Heart left ventricle (tissue), 16 donors: ENCODE measurements at regions not wholly inside any gene's neighbourhood (a gene's known extent, or its start where the extent isn't known, plus 50 kb on each side); places are given as distances from the start of the nearest gene placed in this dataset.

Source experiments
- ATAC-seq, 4 donors: fragments of 200-7000 bp; cut with Tn5 transposase; one replicate each; pipeline ENCODE4 v1.9.1; 2020 to 2022; ENCODE audit warnings: moderate library complexity in 4 of 4, mild to moderate bottlenecking in 3 of 4, moderate number of reproducible peaks in 1 of 4
- DNase-seq, 5 donors: peaks; one replicate each; pipeline ENCODE4 v3.0.0-alpha.2; 2020
- H3K27ac ChIP-seq, 12 donors: fragments of 200-600 bp; sonication (generic) in 4 of 12; one replicate each; pipeline versions ENCODE4 v1.5.0 to v1.8.0; 2016 to 2022; ENCODE audit warnings: mild to moderate bottlenecking in 2 of 12
- H3K27me3 ChIP-seq, 9 donors: fragments of 200-600 bp; sonication (generic) in 2 of 9; one replicate each; pipeline versions ENCODE4 v1.5.1 to v1.8.0; 2016 to 2022; ENCODE audit warnings: mild to moderate bottlenecking in 3 of 9
- H3K36me3 ChIP-seq, 9 donors: fragments of 200-600 bp; sonication (generic) in 2 of 9; one replicate each; pipeline versions ENCODE4 v1.5.0 to v1.8.0; 2018 to 2022; ENCODE audit warnings: mild to moderate bottlenecking in 2 of 9
- H3K4me1 ChIP-seq, 12 donors: fragments of 200-600 bp; sonication (generic) in 4 of 12; one replicate each; pipeline versions ENCODE4 v1.5.0 to v1.8.0; 2016 to 2022; ENCODE audit warnings: mild to moderate bottlenecking in 3 of 12
- H3K4me3 ChIP-seq, 12 donors: fragments of 200-600 bp; sonication (generic) in 4 of 12; one replicate each; pipeline versions ENCODE4 v1.5.0 to v1.8.0; 2017 to 2022; ENCODE audit warnings: mild to moderate bottlenecking in 9 of 12, moderate library complexity in 4 of 12
- H3K9me3 ChIP-seq, 12 donors: fragments of 200-600 bp; sonication (generic) in 4 of 12; one replicate each; pipeline versions ENCODE4 v1.5.0 to v1.8.0; 2016 to 2022; ENCODE audit warnings: mild to moderate bottlenecking in 1 of 12
- POLR2A ChIP-seq, 2 donors: fragments of 450-650 bp; IDR thresholded peaks; one replicate each; pipeline ENCODE4 v1.6.1; 2017; ENCODE audit warnings: antibody characterized with exemption in 2 of 2, mild to moderate bottlenecking in 2 of 2, moderate library complexity in 2 of 2
- WGBS, 4 donors: extraction: QIAGEN DNeasy Blood & Tissue Kit in 2 of 4; methylation state at CpG; one replicate each; pipeline versions ENCODE4 v1.1.5 to v1.1.7; 2013 to 2018; 5-methylcytosine and 5-hydroxymethylcytosine counted together
- intact Hi-C, 10 donors: fragments of 100-400 bp; cut with DNase I; formaldehyde crosslinking; loops; one replicate each; pipeline versions ENCODE4 v1.11.1 to v1.14.2; 2022
- TF ChIP-seq, protein P1 (sequence below), 12 donors: fragments of 200-600 bp; sonication (generic) in 4 of 12; IDR thresholded peaks; one replicate each; pipeline versions ENCODE4 v1.5.0 to v1.8.0; 2018 to 2022; ENCODE audit warnings: antibody characterized with exemption in 12 of 12, mild to moderate bottlenecking in 5 of 12
- donor health status: ischemic (EF 13 %, LVEDD 7.1; RV severe dilation, severe dysfunction).
- donor health status: healthy with polysubstance abuse.
- donor health status: DM: no; HTN: yes; CAD: no.
- donor health status: DM: no; HTN: no; CAD: no.
- donor health status: ischemic (EF 25% LVEDD 6.9; RV normal size, moderate dysfunction).
- donor health status: ischemic (EF 25% LVEDD 5.7; RV mildly dilated, moderate dysfunction).
- donor health status: healthy.
- donor health status: DM: yes; HTN: yes; CAD: no.
- donor health status: ischemic (EF 35%, LVEDD 5.7; RV mildly dilated, moderate dysfunction).
- donor health status: nonischemic (EF 11% LVEDD 7.7; RV severe dilation, severe dysfunction).
- donor health status: DM: yes; HTN: yes; CAD: no.
- donor health status: PGD.
- donor health status: ischemic (EF 29% LVEDD 5.4; RV normal size, mild dysfunction).
- donor health status: nonischemic (EF 23%, LVEDD 6.1; RV moderate dilation, normal function).

DNA sequence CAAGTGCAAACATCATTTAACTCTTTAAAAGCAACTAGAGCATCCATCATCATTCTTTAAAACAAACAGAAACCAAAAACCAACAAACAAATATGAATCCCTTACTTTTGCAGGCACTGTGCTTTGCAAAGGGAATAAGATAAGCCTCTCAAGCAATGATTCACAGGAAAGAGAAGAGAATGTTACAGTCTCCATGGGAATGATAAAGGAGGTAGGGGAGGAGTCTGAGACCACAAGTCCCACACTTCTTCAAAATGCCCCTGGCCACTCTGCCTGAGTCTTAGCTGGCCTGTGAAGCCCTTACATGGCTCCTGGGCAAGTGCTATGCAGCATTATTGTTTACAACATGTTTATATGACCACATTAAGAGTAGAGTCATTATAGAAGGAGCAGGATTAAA, 257.7 kb upstream of the MARCKS start:
- peaks cover 0 to 25% (median 15%) of the 10 kb centered on the region in 12 donors for H3K4me1 ChIP-seq
- no peaks in the 10 kb centered on the region for H3K27me3 ChIP-seq
- DNase-seq = no peak
- no peak overlapping the region for H3K27ac ChIP-seq
- H3K9me3 ChIP-seq = peaks cover 0 to 12% (median 0%) of the 10 kb centered on the region in 12 donors
- TF ChIP-seq, protein P1, sequence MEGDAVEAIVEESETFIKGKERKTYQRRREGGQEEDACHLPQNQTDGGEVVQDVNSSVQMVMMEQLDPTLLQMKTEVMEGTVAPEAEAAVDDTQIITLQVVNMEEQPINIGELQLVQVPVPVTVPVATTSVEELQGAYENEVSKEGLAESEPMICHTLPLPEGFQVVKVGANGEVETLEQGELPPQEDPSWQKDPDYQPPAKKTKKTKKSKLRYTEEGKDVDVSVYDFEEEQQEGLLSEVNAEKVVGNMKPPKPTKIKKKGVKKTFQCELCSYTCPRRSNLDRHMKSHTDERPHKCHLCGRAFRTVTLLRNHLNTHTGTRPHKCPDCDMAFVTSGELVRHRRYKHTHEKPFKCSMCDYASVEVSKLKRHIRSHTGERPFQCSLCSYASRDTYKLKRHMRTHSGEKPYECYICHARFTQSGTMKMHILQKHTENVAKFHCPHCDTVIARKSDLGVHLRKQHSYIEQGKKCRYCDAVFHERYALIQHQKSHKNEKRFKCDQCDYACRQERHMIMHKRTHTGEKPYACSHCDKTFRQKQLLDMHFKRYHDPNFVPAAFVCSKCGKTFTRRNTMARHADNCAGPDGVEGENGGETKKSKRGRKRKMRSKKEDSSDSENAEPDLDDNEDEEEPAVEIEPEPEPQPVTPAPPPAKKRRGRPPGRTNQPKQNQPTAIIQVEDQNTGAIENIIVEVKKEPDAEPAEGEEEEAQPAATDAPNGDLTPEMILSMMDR (IDR thresholded peaks at IDR 0.05) = no peak
- no peak for TF ChIP-seq POLR2A (IDR thresholded peaks at IDR 0.05)
- no peak overlapping the region for H3K4me3 ChIP-seq
- ATAC-seq = no peak
- H3K36me3 ChIP-seq = no peaks in the 10 kb centered on the region
- intact Hi-C loops = loop anchor here in 1 of 10 donors (10.0 kb wide), 1 partner anchor 255 kb away; the partner anchor contains the start of gene MARCKS

DNA sequence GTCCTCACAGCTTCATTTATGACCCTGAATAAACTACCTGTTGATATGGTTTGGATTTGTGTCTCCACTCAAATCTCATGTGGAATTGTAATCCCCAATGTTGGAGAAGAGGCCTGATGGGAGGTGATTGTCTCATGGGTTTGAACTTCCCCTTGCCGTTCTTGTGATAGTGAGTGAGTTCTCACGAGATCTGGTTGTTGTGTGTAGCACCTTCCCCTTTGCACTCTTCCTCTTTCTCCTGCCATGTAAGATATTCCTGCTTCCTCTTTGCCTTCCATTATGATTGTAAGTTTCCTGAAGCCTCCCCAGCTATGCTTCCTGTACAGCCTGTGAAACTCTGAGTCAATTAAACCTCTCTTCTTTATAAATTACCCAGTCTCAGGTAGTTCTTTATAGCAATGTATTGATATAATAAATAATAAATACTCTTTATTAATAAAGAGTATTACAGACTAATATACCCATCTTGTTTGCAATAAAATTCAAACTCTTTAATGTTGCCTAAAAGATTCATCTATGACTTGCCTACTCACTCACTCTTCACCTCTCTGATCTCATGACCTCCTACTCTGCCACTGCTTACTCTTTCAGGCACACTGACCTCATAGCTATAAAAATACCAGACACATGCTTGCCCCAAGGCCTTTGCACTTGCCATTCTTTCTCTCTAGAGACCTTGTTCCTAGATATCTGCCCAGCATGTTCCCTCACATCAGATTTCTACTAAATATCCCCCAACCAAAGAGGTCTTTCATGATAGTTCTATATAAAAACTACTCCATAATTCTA, 256.4 kb upstream of the MARCKS start:
- H3K9me3 ChIP-seq = peaks cover 0 to 12% (median 0%) of the 10 kb centered on the region in 12 donors
- intact Hi-C loops = no loop called here
- WGBS, 4 donors = 71 to 79% (median 74%) methylated on average over 2 of the region's 2 CpGs

DNA sequence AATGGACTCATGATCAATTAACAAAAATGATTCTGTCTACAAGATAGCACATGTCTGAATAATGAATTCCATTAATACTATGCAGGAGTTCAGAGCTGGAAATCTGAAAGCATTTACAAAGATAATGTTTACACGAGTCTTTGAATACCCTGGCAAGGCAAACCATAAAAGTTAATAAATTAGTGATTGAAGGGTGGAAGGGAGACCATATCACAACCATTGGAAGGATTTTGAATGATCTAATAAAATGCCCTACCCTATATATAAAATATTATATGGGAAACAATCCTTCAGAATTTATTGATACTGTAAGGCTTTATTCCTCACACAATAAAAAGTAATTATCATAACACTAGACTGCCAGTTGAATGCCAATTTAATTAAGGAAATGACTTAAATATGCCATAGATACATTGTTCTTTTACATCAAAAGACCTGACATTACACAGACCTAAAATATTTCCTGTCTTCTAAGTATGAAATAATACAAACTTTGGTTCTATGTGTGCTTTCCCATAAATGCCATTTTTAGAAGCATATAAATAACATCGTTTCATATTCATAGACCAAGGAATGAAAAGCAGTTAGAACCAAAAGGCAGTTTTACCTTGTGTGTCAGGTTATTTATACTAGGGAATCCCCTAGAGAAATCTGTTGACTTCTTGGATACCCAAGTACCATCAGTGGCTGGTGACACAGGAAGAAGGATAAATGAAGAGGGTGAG, 249.2 kb upstream of the MARCKS start:
- Histone ChIP-seq H3K9me3 (peaks cover 0 to 2% (median 0%) of the 10 kb centered on the region in 12 donors), H3K36me3 (no peaks in the 10 kb centered on the region), H3K27ac (no peak overlapping the region), H3K27me3 (no peaks in the 10 kb centered on the region), H3K4me1 (peaks cover 0 to 4% (median 0%) of the 10 kb centered on the region in 12 donors), H3K4me3 (no peak overlapping the region)
- no peak for ATAC-seq
- no peak for TF ChIP-seq POLR2A (IDR thresholded peaks at IDR 0.05)
- TF ChIP-seq, protein P1 (IDR thresholded peaks at IDR 0.05) = no peak
- WGBS, 4 donors = 77 to 87% (median 82%) methylated on average over 2 of the region's 2 CpGs
- DNase-seq = no peak
- intact Hi-C loops = no loop called here

More for the DNA sequence above, 256.4 kb upstream of the MARCKS start:
- TF ChIP-seq, protein P1 (IDR thresholded peaks at IDR 0.05) = no peak
- TF ChIP-seq POLR2A (IDR thresholded peaks at IDR 0.05) = no peak
- Histone ChIP-seq H3K27ac (no peak overlapping the region), H3K4me1 (peaks cover 0 to 22% (median 14%) of the 10 kb centered on the region in 12 donors), H3K36me3 (no peaks in the 10 kb centered on the region), H3K4me3 (no peak overlapping the region), H3K27me3 (no peaks in the 10 kb centered on the region)
- no peak for ATAC-seq
- no peak for DNase-seq

DNA sequence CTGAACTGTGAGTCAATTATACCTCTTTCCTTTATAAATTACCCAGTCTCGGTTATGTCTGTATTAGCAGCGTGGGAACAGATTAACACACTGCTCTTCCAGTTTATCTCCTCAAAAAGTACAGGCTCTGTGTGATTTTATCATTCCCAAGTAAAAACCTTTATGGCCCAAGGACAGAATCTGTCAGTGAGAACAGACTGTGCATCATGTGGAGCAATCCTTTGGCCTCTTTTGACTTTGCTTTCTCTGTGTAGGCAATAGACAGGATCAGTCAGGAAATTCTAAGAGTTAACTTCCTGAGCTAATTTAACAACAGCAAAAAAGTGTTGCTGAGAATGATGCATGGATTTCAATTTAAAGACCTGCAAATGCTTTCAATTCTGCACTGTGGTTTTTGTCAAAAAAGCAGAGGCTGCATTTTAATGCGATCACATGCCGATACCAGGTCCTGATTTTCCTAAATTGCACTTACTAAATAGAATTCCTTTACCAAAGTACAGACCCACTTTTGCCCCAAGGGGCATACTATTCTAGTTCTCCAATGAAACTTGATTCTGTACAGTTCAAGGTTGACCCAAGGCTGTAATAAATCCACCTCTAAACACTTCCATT, 246.7 kb upstream of the MARCKS start:
- ATAC-seq (no peak), DNase-seq (no peak)
- Histone ChIP-seq H3K4me3 (no peak overlapping the region), H3K36me3 (no peaks in the 10 kb centered on the region), H3K27ac (no peak overlapping the region), H3K4me1 (peaks cover 0 to 4% (median 0%) of the 10 kb centered on the region in 12 donors), H3K9me3 (peaks cover 0 to 6% (median 0%) of the 10 kb centered on the region in 12 donors), H3K27me3 (no peaks in the 10 kb centered on the region)
- intact Hi-C loops = no loop called here
- TF ChIP-seq POLR2A (IDR thresholded peaks at IDR 0.05) = no peak
- TF ChIP-seq, protein P1 (IDR thresholded peaks at IDR 0.05) = no peak
- WGBS, 4 donors = 88 to 92% (median 91%) methylated on average over 4 of the region's 4 CpGs
